Peyer's patch (tissue), 4 donors: ENCODE measurements at regions not wholly inside any gene's neighbourhood (a gene's known extent, or its start where the extent isn't known, plus 50 kb on each side); places are given as distances from the start of the nearest gene placed in this dataset.
A peak's percentile ranks its signal among the peaks of the same experiment; 100 is the strongest.

Source experiments
- DNase-seq, 3 donors: peaks; one replicate each; pipeline ENCODE4 v3.0.0-alpha.2; 2017 to 2019
- H3K27ac ChIP-seq, 4 donors: fragments of 200-600 bp; sonication (generic); one replicate each; pipeline ENCODE4 v1.5.1; 2016 to 2019
- H3K27me3 ChIP-seq, 2 donors: fragments of 200-600 bp; sonication (generic); one replicate each; pipeline ENCODE4 v1.5.1; 2019
- H3K36me3 ChIP-seq, 3 donors: fragments of 200-600 bp; sonication (generic); one replicate each; pipeline ENCODE4 v1.5.1; 2016 to 2019
- H3K4me1 ChIP-seq, 4 donors: fragments of 200-600 bp; sonication (generic); one replicate each; pipeline ENCODE4 v1.5.1; 2016 to 2019
- H3K4me3 ChIP-seq, 4 donors: fragments of 200-600 bp; sonication (generic); 1 replicate in 3 of 4; 2 replicates in 1 of 4; pipeline ENCODE4 v1.5.1; 2016 to 2019; ENCODE audit warnings: mild to moderate bottlenecking in 1 of 4
- H3K9me3 ChIP-seq, 4 donors: fragments of 200-600 bp; sonication (generic); one replicate each; pipeline ENCODE4 v1.5.1; 2016 to 2019; ENCODE audit warnings: mild to moderate bottlenecking in 1 of 4
- CTCF ChIP-seq, 6 experiments: fragments of 450-650 bp in 4 of 6; fragments of 200-600 bp in 2 of 6; sonication (generic) in 1 of 6; IDR thresholded peaks; one replicate each; pipeline ENCODE4 v1.5.1; 2017 to 2019; ENCODE audit warnings: antibody characterized with exemption in 6 of 6, mild to moderate bottlenecking in 3 of 6, moderate library complexity in 1 of 6
- POLR2A ChIP-seq, 2 donors: fragments of 450-650 bp; IDR thresholded peaks; one replicate each; pipeline ENCODE4 v1.5.1; 2017; ENCODE audit warnings: antibody characterized with exemption in 2 of 2, mild to moderate bottlenecking in 2 of 2, moderate library complexity in 2 of 2

DNA sequence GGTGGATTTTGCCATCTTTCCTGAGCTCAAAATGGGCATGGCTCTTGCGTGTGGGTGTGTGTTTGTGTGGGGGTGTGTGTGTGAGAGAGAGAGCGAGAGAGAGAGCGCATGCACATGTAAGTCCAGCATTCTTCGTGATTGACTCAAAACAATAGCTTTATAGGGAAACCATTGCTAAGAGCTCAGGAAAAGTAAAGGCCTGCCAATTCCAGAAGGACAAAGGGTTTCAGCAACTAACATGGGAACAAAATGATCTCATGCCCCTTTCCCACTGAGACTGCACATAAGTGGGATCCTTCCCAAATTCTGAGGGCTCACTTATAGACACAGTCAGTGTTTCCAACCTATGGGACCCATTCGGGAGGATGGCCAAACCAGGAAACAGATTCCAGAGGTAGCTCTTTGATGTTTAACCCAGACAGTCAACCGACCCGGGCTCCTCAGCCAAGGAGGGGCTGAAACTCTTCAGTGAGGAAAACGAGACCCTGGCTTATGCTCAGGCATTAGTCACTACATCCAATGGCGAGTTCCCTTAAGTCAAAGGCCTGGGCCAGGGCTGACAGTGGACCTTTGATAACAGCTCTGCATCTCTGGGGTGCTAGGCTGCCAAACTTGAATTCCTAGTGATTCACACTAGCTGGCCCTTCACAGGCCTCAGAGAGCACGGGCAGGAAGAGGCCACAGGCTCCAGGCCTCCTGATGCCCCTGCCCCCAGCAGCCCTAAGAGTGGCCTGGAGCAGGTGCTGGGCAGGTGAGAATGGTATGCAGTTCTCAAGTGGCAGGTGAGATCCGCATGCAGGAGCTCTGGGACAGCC lies 305.0 kb upstream of the C2CD4B start:
- Histone ChIP-seq H3K9me3 (no peaks in the 10 kb centered on the region), H3K4me1 (no peaks in the 10 kb centered on the region), H3K36me3 (no peaks in the 10 kb centered on the region), H3K27ac (peak overlapping the region; percentile 52 to 65 (median 64)), H3K27me3 (no peaks in the 10 kb centered on the region), H3K4me3 (no peak overlapping the region)
- TF ChIP-seq CTCF (IDR thresholded peaks at IDR 0.05) (no peak), POLR2A (IDR thresholded peaks at IDR 0.05) (no peak)
- DNase-seq, result no peak

DNA sequence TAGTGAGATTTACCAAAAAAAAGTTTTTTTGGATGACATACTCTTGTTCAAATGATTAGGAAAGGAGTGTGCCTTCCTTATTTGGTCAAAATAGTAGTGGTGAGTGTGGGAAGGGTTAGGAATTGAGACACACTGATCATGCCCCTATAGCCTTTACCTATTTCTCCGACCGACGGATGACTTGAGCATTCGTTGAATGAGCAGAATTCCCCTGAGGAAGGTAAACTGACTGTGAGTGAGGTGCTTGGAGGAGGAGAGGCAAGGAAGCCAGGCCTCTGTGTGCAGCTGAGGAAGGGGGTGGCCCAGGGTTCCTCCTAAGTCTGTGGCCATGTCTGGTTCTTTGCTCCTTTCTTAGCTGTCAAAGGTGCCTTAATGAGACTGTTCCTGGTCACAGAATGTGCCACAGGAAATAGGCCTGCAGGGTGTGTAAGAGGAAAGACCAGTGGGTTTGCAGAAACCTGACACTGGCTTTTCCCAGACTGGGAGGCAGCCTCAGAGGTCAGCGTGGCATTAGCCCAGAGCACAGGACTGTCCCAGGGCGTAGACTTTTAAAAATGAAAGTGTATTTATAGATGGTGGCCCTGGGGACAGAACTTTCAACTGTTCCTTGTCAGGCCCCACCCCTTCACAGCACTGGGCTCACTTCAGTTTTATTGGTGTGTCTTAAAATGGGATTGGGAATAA lies 307.7 kb upstream of the C2CD4B start:
- no peak for TF ChIP-seq CTCF (IDR thresholded peaks at IDR 0.05)
- no peak for TF ChIP-seq POLR2A (IDR thresholded peaks at IDR 0.05)
- DNase-seq, result no peak
- Histone ChIP-seq H3K9me3 (no peaks in the 10 kb centered on the region), H3K4me1 (no peaks in the 10 kb centered on the region), H3K27ac (peak overlapping the region in 1 of 4 donors; percentile 9), H3K4me3 (no peak overlapping the region), H3K36me3 (no peaks in the 10 kb centered on the region), H3K27me3 (no peaks in the 10 kb centered on the region)

GRCh38 chr15:62474021-62474770 lies 309.1 kb upstream of the C2CD4B start:
- Histone ChIP-seq H3K27ac (no peak overlapping the region), H3K27me3 (no peaks in the 10 kb centered on the region), H3K4me3 (no peak overlapping the region), H3K36me3 (no peaks in the 10 kb centered on the region), H3K9me3 (no peaks in the 10 kb centered on the region), H3K4me1 (no peaks in the 10 kb centered on the region)
- no peak for DNase-seq
- TF ChIP-seq POLR2A (IDR thresholded peaks at IDR 0.05), result no peak
- no peak for TF ChIP-seq CTCF (IDR thresholded peaks at IDR 0.05)

GRCh38 chr15:62474771-62475124 lies 309.7 kb upstream of the C2CD4B start:
- no peak for DNase-seq
- no peaks in the 10 kb centered on the region for H3K9me3 ChIP-seq
- H3K4me3 ChIP-seq, result no peak overlapping the region
- H3K4me1 ChIP-seq, result no peaks in the 10 kb centered on the region
- H3K27me3 ChIP-seq, result no peaks in the 10 kb centered on the region
- no peaks in the 10 kb centered on the region for H3K36me3 ChIP-seq
- no peak overlapping the region for H3K27ac ChIP-seq
- TF ChIP-seq POLR2A (IDR thresholded peaks at IDR 0.05) (no peak), CTCF (IDR thresholded peaks at IDR 0.05) (no peak)

DNA sequence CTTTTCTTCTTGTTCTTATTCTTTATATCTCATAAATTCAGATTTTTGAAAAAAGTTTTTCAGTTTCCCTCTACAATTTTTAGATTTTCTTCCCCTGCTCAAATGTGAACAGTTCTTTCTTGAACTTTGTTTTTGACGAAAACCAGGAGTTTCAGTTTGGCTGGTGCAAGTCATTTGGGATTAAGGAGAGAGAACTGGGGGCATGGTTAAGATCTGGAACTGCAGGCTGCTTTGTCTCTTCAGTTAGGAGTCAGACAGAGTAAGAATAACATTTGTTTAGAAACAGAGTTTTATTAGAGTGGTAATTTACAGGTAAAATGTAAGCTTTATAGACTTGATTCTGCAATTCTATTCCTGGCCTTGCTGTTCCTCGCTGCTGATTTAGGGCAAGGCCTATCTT lies 310.5 kb upstream of the C2CD4B start:
- Histone ChIP-seq H3K27me3 (no peaks in the 10 kb centered on the region), H3K27ac (no peak overlapping the region), H3K36me3 (no peaks in the 10 kb centered on the region), H3K4me3 (no peak overlapping the region), H3K4me1 (no peaks in the 10 kb centered on the region), H3K9me3 (no peaks in the 10 kb centered on the region)
- TF ChIP-seq POLR2A (IDR thresholded peaks at IDR 0.05) (no peak), CTCF (IDR thresholded peaks at IDR 0.05) (no peak)
- no peak for DNase-seq
